Vagina (tissue), 2 donors: ENCODE measurements at regions not wholly inside any gene's neighbourhood (a gene's known extent, or its start where the extent isn't known, plus 50 kb on each side); places are given as distances from the start of the nearest gene placed in this dataset.

Experiments used
- CTCF ChIP-seq, 3 experiments: fragments of 450-650 bp in 2 of 3; fragments of 200-600 bp in 1 of 3; sonication (generic) in 1 of 3; IDR thresholded peaks; one replicate each; pipeline ENCODE4 v1.5.1; 2017 to 2019; ENCODE audit warnings: antibody characterized with exemption in 3 of 3, mild to moderate bottlenecking in 2 of 3, moderate library complexity in 2 of 3
- POLR2A ChIP-seq, 2 donors: fragments of 450-650 bp; IDR thresholded peaks; one replicate each; pipeline ENCODE4 v1.6.1; 2017; ENCODE audit warnings: antibody characterized with exemption in 2 of 2, mild to moderate bottlenecking in 2 of 2, moderate library complexity in 2 of 2

- no peak for TF ChIP-seq CTCF (IDR thresholded peaks at IDR 0.05)
- no peak for TF ChIP-seq POLR2A (IDR thresholded peaks at IDR 0.05)
Observed at GRCh38 chr4:97072666-97073065, 1070.6 kb downstream of the STPG2 start.
